ENCODE measurements at regions not wholly inside any gene's neighbourhood (a gene's known extent, or its start where the extent isn't known, plus 50 kb on each side); places are given as distances from the start of the nearest gene placed in this dataset.
A peak's percentile ranks its signal among the peaks of the same experiment; 100 is the strongest.

- no peak for DNase-seq (ENCODE audit: low spot score)
Measured at GRCh38 chr5:175285261-175285660, 158.7 kb downstream of the DRD1 start.

DNA sequence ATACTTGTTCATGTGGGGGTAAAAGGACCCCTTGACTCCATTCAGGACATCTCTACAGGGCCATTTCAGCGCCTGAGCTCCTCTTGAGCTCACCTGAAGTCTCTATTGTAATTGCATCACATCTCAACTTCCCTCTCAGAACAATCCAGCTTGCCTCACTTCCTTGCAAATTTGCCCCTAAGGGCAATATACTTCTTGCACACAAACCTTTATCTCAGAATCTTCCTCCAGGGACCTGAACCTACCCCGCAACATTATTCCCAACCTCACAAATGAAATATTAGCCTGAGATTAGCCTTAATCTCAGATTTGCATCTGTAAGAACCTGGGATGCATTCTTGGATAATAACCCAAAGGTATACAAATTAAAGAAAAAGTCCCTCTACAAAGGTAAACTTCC is 159.2 kb downstream of the DRD1 start:
- no peak for DNase-seq (ENCODE audit: low spot score)

GRCh38 chr5:175282611-175283225 is 161.3 kb downstream of the DRD1 start:
- DNase-seq (ENCODE audit: low spot score), result no peak

- DNase-seq (ENCODE audit: low spot score), result no peak
Measured at GRCh38 chr5:175281714-175282113, 162.3 kb downstream of the DRD1 start.

DNA sequence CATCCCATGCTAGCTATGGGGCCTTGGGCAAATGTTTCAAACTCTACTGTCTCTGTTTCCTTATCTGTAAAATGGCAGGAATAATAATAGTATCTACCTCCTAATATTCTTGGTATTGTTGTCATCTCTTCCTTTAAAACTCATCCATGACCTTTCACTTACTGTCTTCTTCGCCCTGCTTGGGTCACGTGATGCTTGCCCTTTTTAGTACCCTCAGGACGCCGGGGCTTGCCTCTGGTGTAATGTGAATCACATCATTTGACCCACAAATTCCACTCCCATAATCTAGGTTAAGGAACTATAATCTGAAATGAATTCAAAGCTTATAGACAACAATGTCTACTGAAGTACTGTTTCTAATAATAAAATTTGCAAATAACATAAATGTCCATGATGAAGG is 162.7 kb downstream of the DRD1 start:
- DNase-seq (ENCODE audit: low spot score), result no peak

DNA sequence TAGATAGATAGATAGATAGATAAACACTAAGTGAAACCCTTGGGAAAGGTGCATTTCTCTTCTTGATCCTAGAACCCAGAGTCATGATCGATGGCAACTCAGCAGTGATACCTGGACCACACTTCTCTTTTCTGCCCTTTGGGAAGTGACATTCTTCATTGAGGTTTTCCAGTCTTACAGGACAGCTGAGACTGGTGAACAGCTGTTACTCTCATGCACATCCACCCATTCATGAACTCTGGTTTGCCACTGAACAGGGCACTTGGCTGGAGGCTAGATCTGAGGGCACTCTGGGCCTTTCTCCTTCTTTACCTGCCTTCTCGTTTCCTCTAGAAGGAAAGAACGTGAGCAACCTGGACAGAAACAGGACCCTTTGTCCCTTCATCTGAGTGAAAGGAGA is 164.5 kb downstream of the DRD1 start:
- no peak for DNase-seq (ENCODE audit: low spot score)

DNA sequence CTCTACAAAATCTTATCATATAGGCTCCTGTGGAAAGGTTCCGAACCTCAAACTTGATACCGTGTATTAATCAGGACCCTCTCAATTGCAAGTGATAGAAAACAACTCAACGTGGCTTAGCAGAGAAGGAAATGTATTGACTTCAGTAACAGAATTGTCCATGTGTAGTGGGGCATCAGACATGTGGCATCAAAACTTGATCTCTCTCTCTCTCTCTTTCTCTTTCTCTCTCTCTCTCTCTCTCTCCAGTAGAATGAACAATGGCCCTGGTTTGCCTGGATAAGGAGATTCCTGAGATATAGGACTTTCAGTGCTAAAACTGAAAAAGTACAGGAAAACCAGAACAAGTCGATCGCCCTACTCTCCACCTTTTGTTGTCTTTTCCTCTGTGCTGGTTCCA is 168.2 kb downstream of the DRD1 start:
- no peak for DNase-seq (ENCODE audit: low spot score)

DNA sequence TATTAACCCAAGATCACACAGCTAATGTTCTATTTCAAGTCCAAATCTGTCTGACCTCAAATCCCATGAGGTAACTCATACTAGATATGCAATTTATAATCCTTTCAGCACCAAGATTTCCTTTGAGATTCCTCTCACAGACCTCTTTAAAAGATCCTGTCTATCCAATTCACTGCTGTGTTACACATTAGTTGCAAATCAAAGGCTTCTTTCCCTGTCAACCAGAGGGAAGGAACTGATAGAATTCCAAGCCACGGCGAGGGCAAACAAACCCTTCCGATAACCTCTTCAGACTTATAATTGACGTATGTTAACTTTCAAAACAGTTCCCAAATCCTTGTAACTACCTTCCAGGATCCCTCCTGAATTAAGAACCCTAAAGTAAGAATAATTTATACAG is 168.9 kb downstream of the DRD1 start:
- DNase-seq (ENCODE audit: low spot score), result no peak

GRCh38 chr5:175274171-175274570 is 169.8 kb downstream of the DRD1 start:
- no peak for DNase-seq (ENCODE audit: low spot score)

GRCh38 chr5:175264406-175264805 is 179.6 kb downstream of the DRD1 start:
- no peak for DNase-seq (ENCODE audit: low spot score)

GRCh38 chr5:175263776-175264175 is 180.2 kb downstream of the DRD1 start:
- DNase-seq (ENCODE audit: low spot score), result no peak

GRCh38 chr5:175261526-175261925 is 182.5 kb downstream of the DRD1 start:
- DNase-seq (ENCODE audit: low spot score), result no peak

- DNase-seq (ENCODE audit: low spot score), result no peak
Measured at GRCh38 chr5:175261037-175261436, 182.9 kb downstream of the DRD1 start.

DNA sequence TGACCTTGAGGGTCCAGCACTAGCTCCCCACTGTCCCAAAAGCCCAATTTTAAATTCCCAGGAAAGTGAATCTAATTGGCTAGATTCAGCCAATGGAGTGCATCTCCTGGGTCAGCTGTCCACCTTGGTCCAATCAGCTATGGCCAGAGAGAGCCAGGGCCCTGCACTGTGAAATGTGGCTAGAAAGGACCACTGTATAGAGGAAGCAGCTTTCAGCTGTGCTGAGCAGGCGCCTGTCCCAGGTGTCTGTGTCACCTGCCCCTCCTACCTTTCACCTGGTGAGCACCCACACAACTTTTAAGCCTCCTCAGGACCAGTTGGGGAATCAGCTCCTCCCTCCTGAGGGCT is 186.2 kb downstream of the DRD1 start:
- DNase-seq (ENCODE audit: low spot score), result no peak

GRCh38 chr5:175257128-175257846 is 186.7 kb downstream of the DRD1 start:
- DNase-seq (ENCODE audit: low spot score), result no peak

- peak; percentile 60 for DNase-seq (ENCODE audit: low spot score)
Measured at GRCh38 chr5:175254155-175254554, 189.8 kb downstream of the DRD1 start.

DNA sequence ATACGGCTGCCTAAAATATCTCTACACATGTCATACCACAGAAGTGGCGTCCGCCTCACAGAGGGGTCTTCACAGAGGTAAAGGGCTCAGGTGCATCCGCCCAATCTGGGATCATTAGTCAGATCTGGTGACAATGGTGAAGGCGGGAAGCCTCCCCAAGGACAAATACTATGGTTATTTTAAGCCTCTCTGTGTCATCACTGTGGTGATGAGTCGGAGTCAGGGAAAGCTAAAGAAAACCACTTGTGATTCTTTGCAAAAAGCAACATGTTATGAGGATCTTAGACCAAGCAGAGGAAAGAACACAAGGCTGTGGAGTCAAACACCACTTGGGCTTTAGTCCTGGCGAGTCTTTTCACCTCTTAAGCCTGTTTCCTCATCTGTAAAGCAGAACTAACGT is 190.4 kb downstream of the DRD1 start:
- DNase-seq (ENCODE audit: low spot score), result no peak

DNA sequence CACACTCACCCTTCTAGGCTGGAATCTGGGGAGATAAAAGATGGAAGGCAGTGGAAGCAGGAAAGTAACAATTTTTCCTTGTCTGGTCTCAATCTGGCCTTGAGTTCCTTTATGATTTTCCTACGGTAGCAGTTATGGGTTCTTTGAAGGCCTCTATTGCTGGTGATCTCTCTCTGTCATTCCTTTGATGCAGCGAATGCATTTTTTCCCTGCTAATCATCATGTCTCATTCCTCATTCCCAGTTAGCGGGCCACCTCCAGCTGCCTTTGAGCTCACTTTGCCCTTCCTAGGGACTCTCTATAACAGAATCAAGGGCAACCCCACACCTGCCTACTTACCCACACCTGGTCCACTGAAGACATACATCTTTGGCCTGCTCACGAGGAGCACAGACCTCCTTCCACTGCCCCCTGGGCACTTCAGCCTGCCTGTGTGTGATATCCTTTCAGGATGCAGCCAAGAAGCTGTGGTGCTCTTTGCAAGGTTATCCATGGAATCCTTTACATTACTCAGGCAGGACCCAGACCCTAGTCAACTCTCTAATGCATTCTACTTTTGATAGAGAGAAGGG is 191.7 kb downstream of the DRD1 start:
- DNase-seq (ENCODE audit: low spot score), result no peak

GRCh38 chr5:175250426-175250825 is 193.6 kb downstream of the DRD1 start:
- no peak for DNase-seq (ENCODE audit: low spot score)

GRCh38 chr5:175248416-175248905 is 195.5 kb downstream of the DRD1 start:
- DNase-seq (ENCODE audit: low spot score), result no peak

DNA sequence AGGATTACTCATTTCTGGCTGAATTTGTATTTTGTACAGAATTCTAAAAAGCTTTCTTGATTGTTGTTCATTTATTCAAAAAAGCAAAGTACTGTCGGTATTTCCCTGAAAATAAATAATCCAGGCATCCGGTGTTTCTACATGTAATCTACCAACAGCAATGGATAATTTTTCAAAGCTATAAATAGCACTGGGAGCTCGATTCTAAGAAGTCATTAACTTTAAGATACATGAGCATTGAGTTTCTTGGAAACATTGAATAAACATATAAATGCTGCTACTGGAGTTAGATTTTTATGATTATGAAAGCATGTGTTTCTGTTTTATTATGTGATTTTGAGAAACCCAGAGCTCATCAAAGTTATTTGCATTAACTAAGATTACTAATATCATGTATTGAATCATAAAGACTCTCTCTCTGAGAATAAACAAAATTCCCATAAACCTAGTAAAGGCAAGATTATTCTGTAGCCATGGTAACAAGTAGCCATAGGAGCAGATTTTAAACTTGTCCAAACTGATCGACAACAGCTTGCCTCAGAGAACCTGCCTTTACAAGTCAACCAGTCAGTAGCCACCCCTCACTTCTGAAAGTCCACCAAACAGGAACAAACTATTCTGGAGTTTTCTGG is 197.0 kb downstream of the DRD1 start:
- DNase-seq (ENCODE audit: low spot score), result no peak

- peak; percentile 48 for DNase-seq (ENCODE audit: low spot score)
Measured at GRCh38 chr5:175246242-175246888, 197.6 kb downstream of the DRD1 start.
